Ectodermal cell (in vitro differentiated cells): ENCODE measurements at regions not wholly inside any gene's neighbourhood (a gene's known extent, or its start where the extent isn't known, plus 50 kb on each side); places are given as distances from the start of the nearest gene placed in this dataset.

ENCODE experiments used
- H3K27ac ChIP-seq: 2 replicates; pipeline ENCODE4 v1.7.0; 2013; ENCODE audit warnings: mild to moderate bottlenecking, low read depth, low read length; ENCODE audit not compliant: insufficient read depth, poor library complexity, severe bottlenecking
- H3K27me3 ChIP-seq: 2 replicates; pipeline ENCODE4 v1.7.0; 2013; ENCODE audit warnings: mild to moderate bottlenecking, low read length; ENCODE audit not compliant: insufficient read depth, control insufficient read depth, poor library complexity, severe bottlenecking
- H3K36me3 ChIP-seq: one replicate; pipeline ENCODE4 v1.7.0; 2013; ENCODE audit warnings: low read length; ENCODE audit not compliant: control insufficient read depth, insufficient read depth
- H3K4me1 ChIP-seq: one replicate; pipeline ENCODE4 v1.7.0; 2013; ENCODE audit warnings: low read length; ENCODE audit not compliant: control insufficient read depth, insufficient read depth
- H3K4me3 ChIP-seq: 2 replicates; pipeline ENCODE4 v1.7.0; 2013; ENCODE audit warnings: low read depth, low read length, control low read depth; ENCODE audit not compliant: insufficient read depth
- H3K9me3 ChIP-seq: 2 replicates; pipeline ENCODE4 v1.7.0; 2013; ENCODE audit warnings: mild to moderate bottlenecking, low read length, moderate library complexity; ENCODE audit not compliant: control insufficient read depth
- WGBS, 2 experiments: methylation state at CpG; one replicate each; pipeline ENCODE4 v1.1.7; 2013; ENCODE audit warnings: missing lambda C conversion rate in 2 of 2; 5-methylcytosine and 5-hydroxymethylcytosine counted together

GRCh38 chr10:8269976-8270375 lies 215.5 kb downstream of the GATA3 start:
- Histone ChIP-seq H3K4me1 (no peaks in the 10 kb centered on the region), H3K36me3 (no peaks in the 10 kb centered on the region), H3K4me3 (no peak overlapping the region), H3K27me3 (no peaks in the 10 kb centered on the region), H3K9me3 (no peaks in the 10 kb centered on the region), H3K27ac (no peak overlapping the region)
- 88 to 96% methylated on average over 3 to 5 of the region's 5 CpGs for WGBS, 2 experiments

GRCh38 chr10:8272794-8273425 lies 218.4 kb downstream of the GATA3 start:
- Histone ChIP-seq H3K27me3 (no peaks in the 10 kb centered on the region), H3K36me3 (no peaks in the 10 kb centered on the region), H3K4me1 (no peaks in the 10 kb centered on the region), H3K9me3 (no peaks in the 10 kb centered on the region), H3K4me3 (no peak overlapping the region), H3K27ac (no peak overlapping the region)
- 84 to 87% methylated on average over 10 of the region's 10 CpGs for WGBS, 2 experiments

- Histone ChIP-seq H3K9me3 (no peaks in the 10 kb centered on the region), H3K27ac (no peak overlapping the region), H3K4me3 (no peak overlapping the region), H3K36me3 (no peaks in the 10 kb centered on the region), H3K27me3 (no peaks in the 10 kb centered on the region), H3K4me1 (no peaks in the 10 kb centered on the region)
- WGBS, 2 experiments = 73 to 89% methylated on average over 2 of the region's 2 CpGs
Observed at GRCh38 chr10:8273749-8274148, 219.3 kb downstream of the GATA3 start.

- Histone ChIP-seq H3K9me3 (no peaks in the 10 kb centered on the region), H3K27ac (no peak overlapping the region), H3K27me3 (no peaks in the 10 kb centered on the region), H3K4me1 (no peaks in the 10 kb centered on the region), H3K36me3 (no peaks in the 10 kb centered on the region), H3K4me3 (no peak overlapping the region)
- 82 to 92% methylated on average over 7 of the region's 7 CpGs for WGBS, 2 experiments
Observed at GRCh38 chr10:8275911-8276310, 221.4 kb downstream of the GATA3 start.

GRCh38 chr10:8278099-8278498 lies 223.6 kb downstream of the GATA3 start:
- Histone ChIP-seq H3K27ac (no peak overlapping the region), H3K27me3 (no peaks in the 10 kb centered on the region)
- 93 to 96% methylated on average over 4 of the region's 4 CpGs for WGBS, 2 experiments

GRCh38 chr10:8279598-8279997 lies 225.1 kb downstream of the GATA3 start:
- Histone ChIP-seq H3K27ac (no peak overlapping the region), H3K4me1 (no peaks in the 10 kb centered on the region), H3K36me3 (no peaks in the 10 kb centered on the region), H3K27me3 (no peaks in the 10 kb centered on the region), H3K9me3 (no peaks in the 10 kb centered on the region), H3K4me3 (no peak overlapping the region)
- 90 to 94% methylated on average over 2 of the region's 2 CpGs for whole genome bisulfite sequencing, 2 experiments

More at GRCh38 chr10:8278099-8278498, 223.6 kb downstream of the GATA3 start:
- Histone ChIP-seq H3K4me1 (no peaks in the 10 kb centered on the region), H3K4me3 (no peak overlapping the region), H3K9me3 (no peaks in the 10 kb centered on the region), H3K36me3 (no peaks in the 10 kb centered on the region)

- H3K9me3 ChIP-seq = no peaks in the 10 kb centered on the region
- no peaks in the 10 kb centered on the region for H3K27me3 ChIP-seq
- no peak overlapping the region for H3K27ac ChIP-seq
- no peaks in the 10 kb centered on the region for H3K4me1 ChIP-seq
- 97 to 98% methylated on average over 7 of the region's 7 CpGs for WGBS, 2 experiments
- no peaks in the 10 kb centered on the region for H3K36me3 ChIP-seq
- H3K4me3 ChIP-seq = no peak overlapping the region
Observed at GRCh38 chr10:8280946-8281345, 226.5 kb downstream of the GATA3 start.

- Histone ChIP-seq H3K27me3 (no peaks in the 10 kb centered on the region), H3K4me1 (no peaks in the 10 kb centered on the region), H3K27ac (no peak overlapping the region), H3K36me3 (no peaks in the 10 kb centered on the region), H3K4me3 (no peak overlapping the region), H3K9me3 (no peaks in the 10 kb centered on the region)
- WGBS, 2 experiments = 87 to 92% methylated on average over 3 of the region's 4 CpGs
Observed at GRCh38 chr10:8282340-8282739, 227.9 kb downstream of the GATA3 start.

- no peaks in the 10 kb centered on the region for H3K27me3 ChIP-seq
- H3K27ac ChIP-seq = no peak overlapping the region
- H3K4me3 ChIP-seq = no peak overlapping the region
- no peaks in the 10 kb centered on the region for H3K36me3 ChIP-seq
- no peaks in the 10 kb centered on the region for H3K9me3 ChIP-seq
- no peaks in the 10 kb centered on the region for H3K4me1 ChIP-seq
- 93 to 94% methylated on average over 7 of the region's 7 CpGs for WGBS, 2 experiments
Observed at GRCh38 chr10:8283166-8283905, 228.8 kb downstream of the GATA3 start.

- no peaks in the 10 kb centered on the region for H3K36me3 ChIP-seq
- no peak overlapping the region for H3K27ac ChIP-seq
- H3K9me3 ChIP-seq = no peaks in the 10 kb centered on the region
- no peaks in the 10 kb centered on the region for H3K27me3 ChIP-seq
- WGBS, 2 experiments = 93% methylated on average over 11 of the region's 11 CpGs
- H3K4me3 ChIP-seq = no peak overlapping the region
- no peaks in the 10 kb centered on the region for H3K4me1 ChIP-seq
Observed at GRCh38 chr10:8283986-8284385, 229.5 kb downstream of the GATA3 start.
